Neural cell (in vitro differentiated cells): ENCODE measurements at regions not wholly inside any gene's neighbourhood (a gene's known extent, or its start where the extent isn't known, plus 50 kb on each side); places are given as distances from the start of the nearest gene placed in this dataset.

Source experiments
- RAD21 ChIP-seq: fragments of 450-650 bp; conservative IDR thresholded peaks from 2 replicates; pipeline ENCODE4 v1.6.1; 2014; ENCODE audit warnings: antibody characterized with exemption, mild to moderate bottlenecking, moderate library complexity
- TAF1 ChIP-seq: IDR thresholded peaks from 2 replicates; pipeline ENCODE4 v1.6.1; 2012; ENCODE audit warnings: low read depth
- TF ChIP-seq, protein P1 (sequence below): fragments of 450-650 bp; IDR thresholded peaks from 2 replicates; pipeline ENCODE4 v1.5.1; 2014; ENCODE audit warnings: antibody characterized with exemption, mild to moderate bottlenecking, moderate library complexity; ENCODE audit not compliant: poor library complexity, severe bottlenecking

DNA sequence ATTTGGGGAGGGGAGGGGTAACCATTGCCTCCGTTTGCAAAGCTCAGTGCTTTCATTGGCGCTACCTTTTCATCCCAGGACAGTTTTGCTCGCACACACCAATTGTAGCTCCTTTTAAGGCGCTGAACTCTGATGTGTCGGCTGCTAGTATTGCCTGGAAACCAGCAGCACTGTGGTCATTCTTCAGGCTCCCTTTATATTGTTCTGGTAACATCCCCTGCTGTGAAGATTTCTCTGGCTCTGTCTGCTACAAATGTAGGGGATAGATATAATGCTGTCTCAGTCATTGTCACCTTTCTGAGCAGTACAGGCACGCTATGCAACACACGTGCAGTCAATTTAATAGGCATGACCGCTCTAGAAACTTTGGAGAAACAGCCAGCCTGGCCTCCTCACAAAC is 172.9 kb upstream of the SASH1 start:
- TF ChIP-seq RAD21 (peak; percentile 16), TAF1 (no peak)
- TF ChIP-seq, protein P1, sequence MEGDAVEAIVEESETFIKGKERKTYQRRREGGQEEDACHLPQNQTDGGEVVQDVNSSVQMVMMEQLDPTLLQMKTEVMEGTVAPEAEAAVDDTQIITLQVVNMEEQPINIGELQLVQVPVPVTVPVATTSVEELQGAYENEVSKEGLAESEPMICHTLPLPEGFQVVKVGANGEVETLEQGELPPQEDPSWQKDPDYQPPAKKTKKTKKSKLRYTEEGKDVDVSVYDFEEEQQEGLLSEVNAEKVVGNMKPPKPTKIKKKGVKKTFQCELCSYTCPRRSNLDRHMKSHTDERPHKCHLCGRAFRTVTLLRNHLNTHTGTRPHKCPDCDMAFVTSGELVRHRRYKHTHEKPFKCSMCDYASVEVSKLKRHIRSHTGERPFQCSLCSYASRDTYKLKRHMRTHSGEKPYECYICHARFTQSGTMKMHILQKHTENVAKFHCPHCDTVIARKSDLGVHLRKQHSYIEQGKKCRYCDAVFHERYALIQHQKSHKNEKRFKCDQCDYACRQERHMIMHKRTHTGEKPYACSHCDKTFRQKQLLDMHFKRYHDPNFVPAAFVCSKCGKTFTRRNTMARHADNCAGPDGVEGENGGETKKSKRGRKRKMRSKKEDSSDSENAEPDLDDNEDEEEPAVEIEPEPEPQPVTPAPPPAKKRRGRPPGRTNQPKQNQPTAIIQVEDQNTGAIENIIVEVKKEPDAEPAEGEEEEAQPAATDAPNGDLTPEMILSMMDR = no peak
